ENCODE measurements at regions not wholly inside any gene's neighbourhood (a gene's known extent, or its start where the extent isn't known, plus 50 kb on each side); places are given as distances from the start of the nearest gene placed in this dataset.
A peak's percentile ranks its signal among the peaks of the same experiment; 100 is the strongest.

GRCh38 chr3:154040283-154040682, 80.9 kb upstream of the ARHGEF26 start:
- TF ChIP-seq POLR2A (IDR thresholded peaks at IDR 0.05) = no peak
- TF ChIP-seq, protein P1, sequence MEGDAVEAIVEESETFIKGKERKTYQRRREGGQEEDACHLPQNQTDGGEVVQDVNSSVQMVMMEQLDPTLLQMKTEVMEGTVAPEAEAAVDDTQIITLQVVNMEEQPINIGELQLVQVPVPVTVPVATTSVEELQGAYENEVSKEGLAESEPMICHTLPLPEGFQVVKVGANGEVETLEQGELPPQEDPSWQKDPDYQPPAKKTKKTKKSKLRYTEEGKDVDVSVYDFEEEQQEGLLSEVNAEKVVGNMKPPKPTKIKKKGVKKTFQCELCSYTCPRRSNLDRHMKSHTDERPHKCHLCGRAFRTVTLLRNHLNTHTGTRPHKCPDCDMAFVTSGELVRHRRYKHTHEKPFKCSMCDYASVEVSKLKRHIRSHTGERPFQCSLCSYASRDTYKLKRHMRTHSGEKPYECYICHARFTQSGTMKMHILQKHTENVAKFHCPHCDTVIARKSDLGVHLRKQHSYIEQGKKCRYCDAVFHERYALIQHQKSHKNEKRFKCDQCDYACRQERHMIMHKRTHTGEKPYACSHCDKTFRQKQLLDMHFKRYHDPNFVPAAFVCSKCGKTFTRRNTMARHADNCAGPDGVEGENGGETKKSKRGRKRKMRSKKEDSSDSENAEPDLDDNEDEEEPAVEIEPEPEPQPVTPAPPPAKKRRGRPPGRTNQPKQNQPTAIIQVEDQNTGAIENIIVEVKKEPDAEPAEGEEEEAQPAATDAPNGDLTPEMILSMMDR (IDR thresholded peaks at IDR 0.05) = peak in 6 of 12 donors; percentile 14 to 37 (median 22)

Measured in heart left ventricle (tissue), 13 donors.